ENCODE measurements at regions not wholly inside any gene's neighbourhood (a gene's known extent, or its start where the extent isn't known, plus 50 kb on each side); places are given as distances from the start of the nearest gene placed in this dataset.

DNA sequence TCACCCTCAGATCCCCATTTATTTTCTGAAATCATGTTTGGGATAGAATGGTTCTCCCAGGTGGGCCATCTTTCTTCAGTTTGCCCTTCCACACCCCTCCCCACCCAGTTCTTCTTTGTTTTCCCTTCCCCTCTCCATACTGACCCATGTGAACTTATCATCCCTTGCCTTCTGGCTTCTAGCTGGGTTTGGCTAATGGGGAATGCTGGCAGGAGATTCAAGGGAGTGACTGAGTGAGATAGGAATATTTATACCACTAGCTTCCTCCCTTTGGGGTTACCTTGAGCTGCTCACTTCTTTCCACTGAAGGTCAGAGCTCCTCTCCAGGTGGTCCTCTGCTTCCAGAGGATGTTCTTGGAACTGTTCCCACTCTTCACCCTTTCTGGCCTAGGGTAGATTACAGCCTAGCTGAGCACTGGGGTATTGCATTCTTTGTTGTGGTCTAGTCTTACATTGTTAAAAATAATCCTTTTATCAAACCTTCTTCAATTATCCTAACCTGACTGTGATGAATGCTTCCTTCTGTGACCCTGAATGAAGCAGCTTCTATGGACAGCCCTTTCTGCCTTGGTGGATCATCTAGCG is 88.3 kb upstream of the ATP2B1 start:
- TF ChIP-seq POLR2A (IDR thresholded peaks at IDR 0.05) (no peak), POLR2AphosphoS5 (IDR thresholded peaks at IDR 0.05; ENCODE audit: insufficient read depth in 1 of 2, low read depth in 1 of 2) (no peak)
- TF ChIP-seq, protein P1, sequence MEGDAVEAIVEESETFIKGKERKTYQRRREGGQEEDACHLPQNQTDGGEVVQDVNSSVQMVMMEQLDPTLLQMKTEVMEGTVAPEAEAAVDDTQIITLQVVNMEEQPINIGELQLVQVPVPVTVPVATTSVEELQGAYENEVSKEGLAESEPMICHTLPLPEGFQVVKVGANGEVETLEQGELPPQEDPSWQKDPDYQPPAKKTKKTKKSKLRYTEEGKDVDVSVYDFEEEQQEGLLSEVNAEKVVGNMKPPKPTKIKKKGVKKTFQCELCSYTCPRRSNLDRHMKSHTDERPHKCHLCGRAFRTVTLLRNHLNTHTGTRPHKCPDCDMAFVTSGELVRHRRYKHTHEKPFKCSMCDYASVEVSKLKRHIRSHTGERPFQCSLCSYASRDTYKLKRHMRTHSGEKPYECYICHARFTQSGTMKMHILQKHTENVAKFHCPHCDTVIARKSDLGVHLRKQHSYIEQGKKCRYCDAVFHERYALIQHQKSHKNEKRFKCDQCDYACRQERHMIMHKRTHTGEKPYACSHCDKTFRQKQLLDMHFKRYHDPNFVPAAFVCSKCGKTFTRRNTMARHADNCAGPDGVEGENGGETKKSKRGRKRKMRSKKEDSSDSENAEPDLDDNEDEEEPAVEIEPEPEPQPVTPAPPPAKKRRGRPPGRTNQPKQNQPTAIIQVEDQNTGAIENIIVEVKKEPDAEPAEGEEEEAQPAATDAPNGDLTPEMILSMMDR (IDR thresholded peaks at IDR 0.05) = no peak

All from vagina (tissue), 2 donors.